ENCODE measurements at regions not wholly inside any gene's neighbourhood (a gene's known extent, or its start where the extent isn't known, plus 50 kb on each side); places are given as distances from the start of the nearest gene placed in this dataset.
"Not testable (repeated sequence)": the region's sequence is repeated elsewhere in the genome, so short reads cannot be mapped to it uniquely, and the experiment has no call there.

GRCh38 chr22:22346401-22347107 is 102.0 kb downstream of the VPREB1 start:
- DNase-seq (ENCODE audit: low read depth in 2 of 2) = no peak

DNA sequence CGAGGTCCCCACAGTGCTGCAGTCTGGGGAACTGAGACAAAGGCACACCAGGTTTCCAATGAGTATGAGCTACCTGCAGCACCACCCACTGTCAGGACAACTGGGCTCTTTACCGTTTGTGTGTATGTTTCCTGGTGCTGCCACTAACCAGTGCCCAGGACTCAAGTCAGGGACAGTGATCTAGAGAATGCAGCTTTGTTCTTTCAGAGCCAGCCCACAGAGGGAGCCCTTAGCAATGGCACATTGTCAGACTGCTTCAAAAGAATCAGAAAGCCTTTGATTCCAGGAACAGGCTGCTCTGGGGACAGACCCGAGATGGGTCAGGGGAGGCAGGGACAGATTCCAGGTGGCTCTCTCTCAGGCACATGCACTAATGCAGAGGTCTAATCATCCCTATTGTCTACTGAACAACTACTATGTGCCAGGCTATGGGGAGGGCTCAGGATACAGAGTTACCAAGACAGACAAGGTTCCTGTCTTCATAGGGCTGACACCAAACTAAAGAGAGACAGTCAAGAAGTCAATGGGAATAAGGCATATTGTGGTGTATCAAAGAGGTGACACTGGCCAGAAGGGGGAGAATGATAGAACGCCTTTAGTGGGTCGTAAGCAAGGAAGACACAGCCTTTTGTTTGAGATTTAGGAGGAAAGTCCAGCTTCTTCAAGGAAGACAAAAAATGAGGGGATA is 103.7 kb downstream of the VPREB1 start:
- no peak for DNase-seq (ENCODE audit: low read depth in 2 of 2)

DNA sequence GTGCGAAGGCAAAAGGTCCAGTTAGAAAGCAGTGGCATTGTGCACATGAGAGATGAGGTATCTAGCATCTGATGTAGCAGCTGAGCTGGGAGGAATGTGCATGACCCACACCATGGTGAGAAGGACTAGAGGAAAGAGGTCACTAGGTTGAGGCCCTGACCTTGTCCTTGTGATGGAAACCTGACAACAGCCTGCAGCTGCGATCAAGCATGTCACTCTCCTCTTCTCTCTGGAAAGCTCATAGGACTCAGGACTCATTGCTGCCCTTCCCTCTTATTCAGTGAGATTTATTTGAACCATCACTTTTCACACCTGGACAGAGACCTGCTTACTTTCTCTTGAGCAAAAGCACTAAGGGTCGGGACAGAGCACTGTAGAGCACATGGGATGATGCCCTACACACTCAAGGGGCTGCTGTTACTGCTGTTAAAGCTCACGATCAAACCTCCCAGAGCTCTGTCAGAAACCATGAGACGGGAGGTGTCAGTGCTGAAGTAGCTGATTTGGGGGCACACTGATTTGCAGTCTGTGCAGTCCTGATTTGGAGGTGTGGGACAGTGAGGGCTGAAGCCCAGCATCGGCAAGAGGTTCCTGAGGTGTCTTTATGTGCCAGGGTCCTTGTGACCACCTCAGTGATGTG is 104.3 kb downstream of the VPREB1 start:
- DNase-seq (ENCODE audit: low read depth in 2 of 2) = no peak

- no peak for DNase-seq (ENCODE audit: low read depth in 2 of 2)
Observed at GRCh38 chr22:22349455-22349836, 104.9 kb downstream of the VPREB1 start.

DNA sequence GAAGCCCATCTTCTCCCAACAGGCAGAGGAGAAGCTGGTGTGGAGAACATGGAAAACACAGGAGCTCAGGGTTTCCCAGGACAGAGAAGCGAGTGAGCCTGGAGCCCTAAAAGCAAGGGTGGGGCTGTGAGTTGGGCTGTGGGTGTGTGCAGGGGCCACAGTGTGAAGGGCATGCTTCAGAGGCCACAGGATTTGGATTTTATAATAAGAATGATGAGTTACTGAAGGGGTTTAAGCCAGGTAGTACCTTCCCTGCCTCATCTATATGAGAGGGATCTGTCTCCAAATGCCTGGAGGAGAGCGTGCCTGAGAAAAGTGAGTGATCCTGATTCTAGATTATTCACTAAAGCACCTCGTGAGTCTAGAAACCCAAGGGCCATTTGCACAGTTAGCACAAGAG is 106.8 kb downstream of the VPREB1 start:
- DNase-seq (ENCODE audit: low read depth in 2 of 2) = no peak

- DNase-seq (ENCODE audit: low read depth in 2 of 2) = no peak
Observed at GRCh38 chr22:22352371-22352999, 107.9 kb downstream of the VPREB1 start.

- DNase-seq (ENCODE audit: low read depth in 2 of 2) = no peak
Observed at GRCh38 chr22:22355096-22355834, 110.7 kb downstream of the VPREB1 start.

DNA sequence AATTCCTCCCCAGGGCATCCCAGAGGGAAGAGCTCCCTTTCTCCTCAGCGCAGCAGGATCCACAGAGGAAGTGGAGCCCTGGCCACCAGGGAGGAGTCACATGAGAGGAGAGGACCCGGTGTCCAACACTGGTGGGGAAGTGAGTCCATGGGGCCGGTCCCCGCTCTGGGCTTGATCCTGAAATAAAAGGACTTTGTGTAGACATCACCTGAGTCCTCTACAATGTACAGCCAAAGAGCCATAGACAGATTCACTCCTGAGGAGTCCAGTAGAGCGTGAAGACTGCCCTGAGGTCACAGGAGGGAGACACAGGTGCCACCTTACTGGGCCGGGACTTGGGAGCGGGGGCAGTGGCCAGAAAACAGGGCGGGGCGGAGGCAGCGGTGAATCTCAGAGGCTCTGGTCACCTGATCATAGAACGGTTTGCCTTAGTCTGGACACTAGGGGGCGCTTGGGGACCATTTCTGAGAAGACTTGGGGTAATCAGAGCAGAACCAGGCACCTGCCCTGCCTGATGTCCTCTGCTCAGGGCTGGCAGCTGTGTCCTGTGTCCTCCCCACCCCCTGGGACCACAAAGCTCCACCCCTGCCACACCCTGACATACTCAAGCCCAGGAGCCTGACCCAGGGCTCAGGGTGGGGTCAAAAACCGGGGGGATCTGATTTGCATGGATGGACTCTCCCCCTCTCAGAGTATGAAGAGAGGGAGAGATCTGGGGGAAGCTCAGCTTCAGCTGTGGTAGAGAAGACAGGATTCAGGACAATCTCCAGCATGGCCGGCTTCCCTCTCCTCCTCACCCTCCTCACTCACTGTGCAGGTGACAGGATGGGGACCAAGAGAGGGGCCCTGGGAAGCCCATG is 112.7 kb downstream of the VPREB1 start:
- peak; percentile 20 to 43 for DNase-seq (ENCODE audit: low read depth in 2 of 2)

- DNase-seq (ENCODE audit: low read depth in 2 of 2) = no peak
Observed at GRCh38 chr22:22358152-22358551, 113.6 kb downstream of the VPREB1 start.

GRCh38 chr22:22358686-22359085 is 114.1 kb downstream of the VPREB1 start:
- no peak for DNase-seq (ENCODE audit: low read depth in 2 of 2)

DNA sequence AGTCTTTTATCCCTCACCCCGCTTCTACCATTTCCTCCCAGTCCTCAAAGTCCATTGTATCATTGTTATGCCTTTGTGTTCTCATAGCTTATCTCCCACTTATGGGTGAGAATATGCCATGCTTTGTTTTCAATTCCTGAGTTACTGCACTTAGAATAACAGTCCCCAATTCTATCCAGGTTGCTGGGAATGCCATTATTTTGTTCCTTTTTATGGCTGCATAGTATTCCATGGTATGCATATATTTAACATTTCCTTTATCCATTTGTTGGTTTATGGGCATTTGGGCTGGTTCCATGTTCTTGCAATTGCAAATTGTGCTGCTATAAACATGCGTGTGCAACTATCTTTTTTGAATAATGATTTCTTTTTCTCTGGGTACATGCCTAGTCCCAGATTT is 114.9 kb downstream of the VPREB1 start:
- no peak for DNase-seq (ENCODE audit: low read depth in 2 of 2)

- DNase-seq (ENCODE audit: low read depth in 2 of 2) = no peak
Observed at GRCh38 chr22:22360014-22360413, 115.4 kb downstream of the VPREB1 start.

DNA sequence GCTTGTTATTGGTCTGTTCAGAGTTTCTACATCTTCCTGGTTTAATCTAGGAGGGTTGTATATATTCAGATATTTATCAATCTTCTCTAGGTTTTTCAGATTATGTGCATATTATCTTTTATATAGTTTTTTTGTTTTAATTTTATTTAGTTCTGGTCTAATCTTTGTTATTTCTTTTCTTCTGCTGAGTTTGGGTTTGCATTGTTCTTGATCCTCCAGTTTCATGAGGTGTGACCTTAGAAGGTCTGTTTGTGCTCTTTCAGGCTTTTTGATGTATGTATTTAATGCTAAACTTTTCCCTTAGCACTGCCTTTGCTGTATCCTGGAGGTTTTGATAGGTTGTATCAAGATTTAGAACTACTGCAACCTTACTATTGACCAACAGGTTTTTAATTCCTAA is 117.7 kb downstream of the VPREB1 start:
- DNase-seq (ENCODE audit: low read depth in 2 of 2) = no peak

GRCh38 chr22:22362936-22363335 is 118.3 kb downstream of the VPREB1 start:
- no peak for DNase-seq (ENCODE audit: low read depth in 2 of 2)

DNA sequence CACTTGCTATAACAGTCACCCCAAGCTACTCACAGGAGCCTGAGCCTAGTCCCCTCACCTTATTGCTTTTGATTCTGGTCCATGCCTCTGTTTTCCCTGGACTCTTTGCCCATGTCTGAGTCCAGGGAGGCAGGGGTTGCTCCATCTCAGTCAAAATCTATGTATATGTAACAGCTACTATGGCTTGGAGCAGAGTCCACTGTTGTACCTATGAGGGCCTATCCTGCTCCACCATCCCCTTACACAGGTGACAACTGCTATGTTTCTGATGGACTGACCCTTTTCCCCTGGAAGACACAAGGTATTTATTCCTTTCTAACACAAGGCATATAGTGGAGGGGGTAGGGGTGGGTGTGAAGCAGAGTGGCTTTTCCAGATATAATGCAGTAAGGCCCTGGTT is 119.6 kb downstream of the VPREB1 start:
- DNase-seq (ENCODE audit: low read depth in 2 of 2) = no peak

DNA sequence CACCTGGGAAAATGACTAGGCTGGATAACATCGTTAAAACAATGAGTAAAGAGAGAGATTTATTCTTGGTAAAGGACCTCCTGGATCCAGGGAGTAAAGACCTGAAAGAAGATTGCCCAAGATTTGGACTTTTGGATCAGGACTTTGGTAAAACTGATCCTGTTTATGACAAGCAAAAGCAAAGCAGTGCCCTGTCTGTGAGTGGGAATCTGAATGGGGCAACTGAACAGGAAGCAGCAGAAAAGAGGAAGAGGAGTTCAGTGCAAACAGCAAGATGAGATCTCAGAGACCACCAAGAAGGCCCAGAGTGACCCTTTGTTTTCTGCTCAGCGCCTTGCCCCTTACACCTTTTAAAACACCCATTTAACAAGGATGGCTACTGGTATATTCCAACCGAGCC is 122.0 kb downstream of the VPREB1 start:
- DNase-seq (ENCODE audit: low read depth in 2 of 2) = no peak

DNA sequence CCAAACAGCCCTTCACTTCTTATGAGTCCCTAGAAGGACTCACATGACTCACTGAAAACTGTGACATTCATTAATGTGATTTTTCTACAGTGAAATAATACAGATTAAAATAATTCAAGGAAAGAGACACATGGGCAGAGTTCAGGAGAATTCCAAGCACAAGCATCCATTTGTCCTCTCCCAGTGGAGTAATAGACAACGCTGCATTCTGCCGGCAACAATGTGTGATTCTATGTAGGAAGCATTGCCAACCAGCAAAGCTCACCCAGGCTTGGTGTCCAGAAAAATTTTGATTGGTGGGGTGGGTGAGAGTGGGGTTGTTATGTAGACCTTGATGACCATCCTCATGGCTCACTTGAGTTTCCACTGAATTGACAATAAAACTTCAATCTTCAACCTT is 123.9 kb downstream of the VPREB1 start:
- DNase-seq (ENCODE audit: low read depth in 2 of 2) = no peak

DNA sequence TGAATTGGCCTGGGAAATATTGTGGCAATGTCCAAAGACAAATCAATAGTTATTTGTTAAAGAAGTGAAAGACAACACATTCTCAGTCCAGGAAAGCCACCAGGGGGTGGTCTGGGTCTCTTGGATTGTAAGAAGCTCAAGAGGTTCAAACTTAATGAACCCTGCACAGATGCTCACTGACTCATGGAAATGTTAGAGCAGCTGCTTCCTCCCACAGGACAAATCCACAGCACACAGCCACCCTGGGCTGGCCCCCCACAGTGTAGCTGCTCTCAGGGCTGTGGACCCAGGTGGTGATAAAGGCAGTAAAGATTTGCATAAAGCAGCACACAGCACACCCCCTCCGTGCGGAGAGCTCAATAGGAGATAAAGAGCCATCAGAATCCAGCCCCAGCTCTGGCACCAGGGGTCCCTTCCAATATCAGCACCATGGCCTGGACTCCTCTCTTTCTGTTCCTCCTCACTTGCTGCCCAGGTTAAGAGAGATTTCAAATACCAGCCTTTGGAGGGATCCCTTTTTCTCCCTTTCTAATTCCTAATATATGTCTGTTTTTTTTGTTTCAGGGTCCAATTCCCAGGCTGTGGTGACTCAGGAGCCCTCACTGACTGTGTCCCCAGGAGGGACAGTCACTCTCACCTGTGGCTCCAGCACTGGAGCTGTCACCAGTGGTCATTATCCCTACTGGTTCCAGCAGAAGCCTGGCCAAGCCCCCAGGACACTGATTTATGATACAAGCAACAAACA is 124.8 kb downstream of the VPREB1 start:
- DNase-seq (ENCODE audit: low read depth in 2 of 2) = not testable (repeated sequence)

GRCh38 chr22:22369964-22370270 is 125.3 kb downstream of the VPREB1 start:
- no peak for DNase-seq (ENCODE audit: low read depth in 2 of 2)

DNA sequence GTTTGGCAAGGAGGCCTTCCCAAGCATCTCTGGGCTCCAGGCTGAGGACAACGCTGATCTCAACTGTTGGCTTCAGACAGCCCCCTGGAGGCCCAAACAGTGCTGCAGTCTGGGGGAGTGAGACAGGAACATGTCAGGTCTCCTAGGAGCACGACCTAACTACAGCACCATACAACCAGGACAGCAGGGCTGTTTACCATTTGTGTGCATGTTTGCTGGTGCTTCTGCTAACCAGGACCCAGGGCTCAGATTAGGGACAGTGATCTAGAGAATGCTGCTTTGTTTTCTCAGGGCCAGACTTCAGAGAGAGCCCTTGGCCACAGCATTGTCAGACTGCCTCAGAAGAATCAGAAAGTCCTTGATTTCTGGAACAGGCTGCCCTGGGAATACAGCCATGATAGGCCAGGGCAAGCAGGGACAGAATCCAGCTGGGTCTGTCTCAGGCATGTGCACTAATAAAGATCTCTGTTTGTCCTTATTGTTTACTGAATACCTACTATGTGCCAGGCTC is 126.5 kb downstream of the VPREB1 start:
- DNase-seq (ENCODE audit: low read depth in 2 of 2) = no peak

Data from activated CD8-positive, alpha-beta memory T cell treated with anti-CD3 and anti-CD28 coated beads for 4 hours (primary cell).